ENCODE measurements at regions not wholly inside any gene's neighbourhood (a gene's known extent, or its start where the extent isn't known, plus 50 kb on each side); places are given as distances from the start of the nearest gene placed in this dataset.

- Histone ChIP-seq H3K27ac (no peak overlapping the region), H3K9me3 (no peaks in the 10 kb centered on the region), H3K4me3 (no peak overlapping the region), H3K4me1 (0 out of 3 replicates have a peak, but pooled peaks cover 5% of the 10 kb centered on the region), H3K4me2 (no peak overlapping the region)
- ChIA-PET CTCF (no interaction called here), POLR2A (no interaction called here)
- 48% methylated on average over 7 of the region's 7 CpGs for WGBS (ENCODE audit: missing lambda C conversion rate)
- TF ChIP-seq, protein P1, sequence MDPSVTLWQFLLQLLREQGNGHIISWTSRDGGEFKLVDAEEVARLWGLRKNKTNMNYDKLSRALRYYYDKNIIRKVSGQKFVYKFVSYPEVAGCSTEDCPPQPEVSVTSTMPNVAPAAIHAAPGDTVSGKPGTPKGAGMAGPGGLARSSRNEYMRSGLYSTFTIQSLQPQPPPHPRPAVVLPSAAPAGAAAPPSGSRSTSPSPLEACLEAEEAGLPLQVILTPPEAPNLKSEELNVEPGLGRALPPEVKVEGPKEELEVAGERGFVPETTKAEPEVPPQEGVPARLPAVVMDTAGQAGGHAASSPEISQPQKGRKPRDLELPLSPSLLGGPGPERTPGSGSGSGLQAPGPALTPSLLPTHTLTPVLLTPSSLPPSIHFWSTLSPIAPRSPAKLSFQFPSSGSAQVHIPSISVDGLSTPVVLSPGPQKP (IDR thresholded peaks at IDR 0.05; ENCODE audit: low read depth, low read length), result no peak
- TF ChIP-seq POLR2AphosphoS2 (conservative IDR thresholded peaks at IDR 0.05; ENCODE audit: low read length), result no peak
- TF ChIP-seq CBX8 (IDR thresholded peaks at IDR 0.05), result no peak
- TF ChIP-seq EHF (CRISPR knock-in tag; IDR thresholded peaks at IDR 0.05), result no peak
- no peak for TF ChIP-seq MYC (IDR thresholded peaks at IDR 0.05; ENCODE audit: borderline replicate concordance, low read length)
- no peak for TF ChIP-seq NFE2L2 (conservative IDR thresholded peaks at IDR 0.05; ENCODE audit: low read length)
- no peak for TF ChIP-seq CTCF (IDR thresholded peaks at IDR 0.05)
- no peak for TF ChIP-seq EP300 (IDR thresholded peaks at IDR 0.05)
- TF ChIP-seq FOSL2 (IDR thresholded peaks at IDR 0.05), result no peak
- TF ChIP-seq FOSL2 (CRISPR knock-in tag; IDR thresholded peaks at IDR 0.05), result no peak
- TF ChIP-seq PHF8 (IDR thresholded peaks at IDR 0.05; ENCODE audit: borderline replicate concordance, low read depth), result no peak
- TF ChIP-seq ESRRA (IDR thresholded peaks at IDR 0.05; ENCODE audit: borderline replicate concordance, low read length), result no peak
- TF ChIP-seq, protein P2, sequence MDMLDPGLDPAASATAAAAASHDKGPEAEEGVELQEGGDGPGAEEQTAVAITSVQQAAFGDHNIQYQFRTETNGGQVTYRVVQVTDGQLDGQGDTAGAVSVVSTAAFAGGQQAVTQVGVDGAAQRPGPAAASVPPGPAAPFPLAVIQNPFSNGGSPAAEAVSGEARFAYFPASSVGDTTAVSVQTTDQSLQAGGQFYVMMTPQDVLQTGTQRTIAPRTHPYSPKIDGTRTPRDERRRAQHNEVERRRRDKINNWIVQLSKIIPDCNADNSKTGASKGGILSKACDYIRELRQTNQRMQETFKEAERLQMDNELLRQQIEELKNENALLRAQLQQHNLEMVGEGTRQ (IDR thresholded peaks at IDR 0.05), result no peak
- TF ChIP-seq MAFK (IDR thresholded peaks at IDR 0.05; ENCODE audit: partially characterized antibody), result no peak
- no peak for TF ChIP-seq BCL3 (IDR thresholded peaks at IDR 0.05)
- no peak for TF ChIP-seq TP53 (CRISPR knock-in tag; IDR thresholded peaks at IDR 0.05)
- DNase-seq (ENCODE audit: low read depth in 1 of 2, low spot score in 1 of 2) (no peak), ATAC-seq (no peak), FAIRE-seq (no peak)
Observed at GRCh38 chr3:153096731-153097131, 65.3 kb upstream of the RAP2B start.

DNA sequence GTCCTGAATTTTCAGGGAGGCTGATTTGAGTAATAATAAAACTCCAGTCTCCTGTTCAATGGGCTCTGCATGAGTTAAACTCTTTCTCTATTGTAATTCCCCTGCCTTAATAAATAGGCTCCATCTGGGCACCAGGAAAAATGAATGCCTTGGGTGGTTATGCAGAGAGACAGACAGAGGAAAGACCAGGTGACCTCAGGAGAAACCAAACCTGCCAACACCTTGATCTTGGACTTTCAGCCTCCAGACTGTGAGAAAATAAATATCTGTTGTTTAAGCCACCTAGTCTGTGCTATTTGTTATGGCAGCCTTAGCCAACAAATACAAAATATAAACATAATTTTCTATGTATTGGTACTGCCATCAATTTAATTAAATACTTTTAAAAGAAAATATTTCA is 64.8 kb upstream of the RAP2B start:
- FAIRE-seq, result no peak
- TF ChIP-seq, protein P3, sequence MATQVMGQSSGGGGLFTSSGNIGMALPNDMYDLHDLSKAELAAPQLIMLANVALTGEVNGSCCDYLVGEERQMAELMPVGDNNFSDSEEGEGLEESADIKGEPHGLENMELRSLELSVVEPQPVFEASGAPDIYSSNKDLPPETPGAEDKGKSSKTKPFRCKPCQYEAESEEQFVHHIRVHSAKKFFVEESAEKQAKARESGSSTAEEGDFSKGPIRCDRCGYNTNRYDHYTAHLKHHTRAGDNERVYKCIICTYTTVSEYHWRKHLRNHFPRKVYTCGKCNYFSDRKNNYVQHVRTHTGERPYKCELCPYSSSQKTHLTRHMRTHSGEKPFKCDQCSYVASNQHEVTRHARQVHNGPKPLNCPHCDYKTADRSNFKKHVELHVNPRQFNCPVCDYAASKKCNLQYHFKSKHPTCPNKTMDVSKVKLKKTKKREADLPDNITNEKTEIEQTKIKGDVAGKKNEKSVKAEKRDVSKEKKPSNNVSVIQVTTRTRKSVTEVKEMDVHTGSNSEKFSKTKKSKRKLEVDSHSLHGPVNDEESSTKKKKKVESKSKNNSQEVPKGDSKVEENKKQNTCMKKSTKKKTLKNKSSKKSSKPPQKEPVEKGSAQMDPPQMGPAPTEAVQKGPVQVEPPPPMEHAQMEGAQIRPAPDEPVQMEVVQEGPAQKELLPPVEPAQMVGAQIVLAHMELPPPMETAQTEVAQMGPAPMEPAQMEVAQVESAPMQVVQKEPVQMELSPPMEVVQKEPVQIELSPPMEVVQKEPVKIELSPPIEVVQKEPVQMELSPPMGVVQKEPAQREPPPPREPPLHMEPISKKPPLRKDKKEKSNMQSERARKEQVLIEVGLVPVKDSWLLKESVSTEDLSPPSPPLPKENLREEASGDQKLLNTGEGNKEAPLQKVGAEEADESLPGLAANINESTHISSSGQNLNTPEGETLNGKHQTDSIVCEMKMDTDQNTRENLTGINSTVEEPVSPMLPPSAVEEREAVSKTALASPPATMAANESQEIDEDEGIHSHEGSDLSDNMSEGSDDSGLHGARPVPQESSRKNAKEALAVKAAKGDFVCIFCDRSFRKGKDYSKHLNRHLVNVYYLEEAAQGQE (IDR thresholded peaks at IDR 0.05), result no peak
- TF ChIP-seq NPAS2 (CRISPR knock-in tag; IDR thresholded peaks at IDR 0.05; ENCODE audit: borderline replicate concordance) (no peak), HOXB5 (CRISPR knock-in tag; IDR thresholded peaks at IDR 0.05) (no peak), POLR2AphosphoS2 (conservative IDR thresholded peaks at IDR 0.05; ENCODE audit: low read length) (no peak), RAD21 (conservative IDR thresholded peaks at IDR 0.05 in 1 of 2, IDR thresholded peaks at IDR 0.05 in 1 of 2) (no peak), CEBPB (IDR thresholded peaks at IDR 0.05) (no peak)
- H3K4me2 ChIP-seq, result no peak overlapping the region
- no peak overlapping the region for H3K4me3 ChIP-seq
- no peak for ATAC-seq
- POLR2A ChIA-PET, result no interaction called here
- DNase-seq (ENCODE audit: low read depth in 1 of 2, low spot score in 1 of 2), result no peak
- H3K9me3 ChIP-seq, result no peaks in the 10 kb centered on the region
- CTCF ChIA-PET, result interaction anchor here (1.4 to 1.5 kb wide), 2 partner anchors 11 to 35 kb away, joined by 3 to 4 read pairs; no protein-coding TSS in a partner anchor
- 0 out of 3 replicates have a peak, but pooled peaks cover 5% of the 10 kb centered on the region for H3K4me1 ChIP-seq
- no peak overlapping the region for H3K27ac ChIP-seq
